KMS-11 (cell line): ENCODE measurements at regions not wholly inside any gene's neighbourhood (a gene's known extent, or its start where the extent isn't known, plus 50 kb on each side); places are given as distances from the start of the nearest gene placed in this dataset.

Experiments
- H2AFZ ChIP-seq: fragments of 200-600 bp; sonication (generic); 2 replicates; pipeline ENCODE4 v1.6.1; 2016; ENCODE audit warnings: antibody characterized with exemption, mixed run types, low read depth
- H3K27ac ChIP-seq: fragments of 200-600 bp; sonication (generic); 2 replicates; pipeline ENCODE4 v1.6.1; 2016; ENCODE audit warnings: mild to moderate bottlenecking, mixed run types
- H3K27me3 ChIP-seq: fragments of 200-600 bp; sonication (generic); 2 replicates; pipeline ENCODE4 v1.6.1; 2017; ENCODE audit warnings: mild to moderate bottlenecking, low read depth, mixed run types, moderate library complexity; ENCODE audit not compliant: insufficient read depth
- H3K36me3 ChIP-seq: fragments of 200-600 bp; sonication (generic); 2 replicates; pipeline ENCODE4 v1.6.1; 2017; ENCODE audit warnings: mild to moderate bottlenecking, mixed run types; ENCODE audit not compliant: insufficient read depth
- H3K4me1 ChIP-seq: fragments of 200-600 bp; sonication (generic); 2 replicates; pipeline ENCODE4 v1.6.1; 2016; ENCODE audit warnings: mild to moderate bottlenecking, low read depth, mixed run types; ENCODE audit not compliant: poor library complexity, severe bottlenecking
- H3K4me2 ChIP-seq: fragments of 200-600 bp; sonication (generic); 2 replicates; pipeline ENCODE4 v1.7.0; 2016; ENCODE audit warnings: mild to moderate bottlenecking, mixed run types
- H3K4me3 ChIP-seq: fragments of 200-600 bp; sonication (generic); IDR thresholded peaks from 2 replicates; pipeline ENCODE4 v1.6.1; 2017; ENCODE audit warnings: low read depth, low read length, mixed read lengths; ENCODE audit not compliant: insufficient read depth
- H3K79me2 ChIP-seq: fragments of 200-600 bp; sonication (generic); 2 replicates; pipeline ENCODE4 v1.6.1; 2016; ENCODE audit warnings: low read depth, mixed run types; ENCODE audit not compliant: insufficient read depth
- H3K9ac ChIP-seq: fragments of 200-600 bp; sonication (generic); 2 replicates; pipeline ENCODE4 v1.6.1; 2016; ENCODE audit warnings: mild to moderate bottlenecking, mixed run types
- H4K20me1 ChIP-seq: fragments of 200-600 bp; sonication (generic); 2 replicates; pipeline ENCODE4 v1.6.1; 2016; ENCODE audit warnings: mild to moderate bottlenecking, mixed run types; ENCODE audit not compliant: insufficient read depth
- CTCF ChIP-seq: fragments of 200-600 bp; sonication (generic); conservative IDR thresholded peaks from 2 replicates; pipeline ENCODE4 v1.6.1; 2017; ENCODE audit warnings: low read depth, mild to moderate bottlenecking, antibody characterized with exemption, low read length, moderate library complexity, mixed read lengths

- H3K27me3 ChIP-seq, result no peaks in the 10 kb centered on the region
- no peaks in the 10 kb centered on the region for H3K36me3 ChIP-seq
- no peak overlapping the region for H3K4me2 ChIP-seq
- no peaks in the 10 kb centered on the region for H3K4me1 ChIP-seq
- no peak for TF ChIP-seq CTCF
- no peak overlapping the region for H3K27ac ChIP-seq
- H4K20me1 ChIP-seq, result no peaks in the 10 kb centered on the region
- no peak overlapping the region for H3K4me3 ChIP-seq
- H2AFZ ChIP-seq, result no peak overlapping the region
- H3K79me2 ChIP-seq, result no peaks in the 10 kb centered on the region
- H3K9ac ChIP-seq, result no peak overlapping the region
Observed at GRCh38 chr6:84920021-84920420, 155.6 kb upstream of the TBX18 start.

GRCh38 chr6:84916704-84917103 is 152.3 kb upstream of the TBX18 start:
- Histone ChIP-seq H3K4me1 (no peaks in the 10 kb centered on the region), H3K4me3 (no peak overlapping the region), H3K27ac (no peak overlapping the region), H3K79me2 (no peaks in the 10 kb centered on the region), H4K20me1 (no peaks in the 10 kb centered on the region), H3K4me2 (no peak overlapping the region), H3K9ac (no peak overlapping the region), H3K36me3 (no peaks in the 10 kb centered on the region), H2AFZ (no peak overlapping the region), H3K27me3 (no peaks in the 10 kb centered on the region)
- TF ChIP-seq CTCF, result no peak

- Histone ChIP-seq H3K4me1 (no peaks in the 10 kb centered on the region), H2AFZ (no peak overlapping the region), H3K4me2 (no peak overlapping the region), H4K20me1 (no peaks in the 10 kb centered on the region), H3K9ac (no peak overlapping the region), H3K36me3 (no peaks in the 10 kb centered on the region), H3K4me3 (no peak overlapping the region), H3K27me3 (no peaks in the 10 kb centered on the region), H3K27ac (no peak overlapping the region), H3K79me2 (no peaks in the 10 kb centered on the region)
- no peak for TF ChIP-seq CTCF
Observed at GRCh38 chr6:84912472-84913322, 148.3 kb upstream of the TBX18 start.

- Histone ChIP-seq H3K79me2 (no peaks in the 10 kb centered on the region), H3K4me2 (no peak overlapping the region), H3K4me1 (no peaks in the 10 kb centered on the region), H3K27ac (no peak overlapping the region), H2AFZ (no peak overlapping the region), H3K9ac (no peak overlapping the region), H4K20me1 (no peaks in the 10 kb centered on the region), H3K4me3 (no peak overlapping the region), H3K36me3 (no peaks in the 10 kb centered on the region), H3K27me3 (no peaks in the 10 kb centered on the region)
- TF ChIP-seq CTCF, result no peak
Observed at GRCh38 chr6:84910906-84911607, 146.7 kb upstream of the TBX18 start.
